Hepatocyte (in vitro differentiated cells): ENCODE measurements at regions not wholly inside any gene's neighbourhood (a gene's known extent, or its start where the extent isn't known, plus 50 kb on each side); places are given as distances from the start of the nearest gene placed in this dataset.

Experiments used
- CTCF ChIP-seq: fragments of 200-600 bp; sonication (generic); IDR thresholded peaks from 2 replicates; pipeline ENCODE4 v1.5.1; 2016; ENCODE audit warnings: antibody characterized with exemption, mild to moderate bottlenecking; ENCODE audit not compliant: poor library complexity
- EZH2 ChIP-seq: fragments of 200-600 bp; sonication (generic); IDR thresholded peaks from 2 replicates; pipeline ENCODE4 v1.6.1; 2016; ENCODE audit warnings: antibody characterized with exemption, mild to moderate bottlenecking, borderline replicate concordance
- EZH2phosphoT487 ChIP-seq: fragments of 200-600 bp; sonication (generic); IDR thresholded peaks from one replicate; pipeline ENCODE4 v1.6.1; 2018; ENCODE audit warnings: antibody characterized with exemption, mild to moderate bottlenecking, low read depth, moderate library complexity; ENCODE audit not compliant: unreplicated experiment, severe bottlenecking

DNA sequence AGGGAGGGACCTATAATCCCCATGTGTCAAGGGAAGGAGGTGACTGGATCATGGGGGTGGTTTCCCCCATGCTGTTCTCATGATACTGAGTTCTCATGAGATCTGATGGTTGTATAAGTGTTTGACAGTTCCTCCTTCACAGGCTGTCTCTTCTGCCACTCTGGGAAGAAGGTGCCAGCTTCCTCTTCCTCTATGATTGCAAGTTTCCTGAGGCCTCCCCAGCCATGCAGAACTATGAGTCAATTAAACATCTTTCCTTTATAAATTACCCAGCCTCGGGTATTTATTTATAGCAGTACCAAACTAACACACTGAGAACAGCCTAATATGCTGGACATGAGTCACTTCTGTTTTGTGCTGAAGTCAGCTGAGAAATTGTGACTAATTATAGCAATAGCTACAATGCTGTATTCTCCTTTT, 656.9 kb upstream of the CPEB2 start:
- TF ChIP-seq EZH2 = no peak
- TF ChIP-seq CTCF = no peak
- no peak for TF ChIP-seq EZH2phosphoT487
